ENCODE measurements at regions not wholly inside any gene's neighbourhood (a gene's known extent, or its start where the extent isn't known, plus 50 kb on each side); places are given as distances from the start of the nearest gene placed in this dataset.
A peak's percentile ranks its signal among the peaks of the same experiment; 100 is the strongest.

GRCh38 chrX:151488677-151489076, 74.8 kb upstream of the PASD1 start:
- peaks cover 46 to 52% of the 10 kb centered on the region in 2 experiments for H3K9me3 Mint-ChIP-seq
- no peak overlapping the region for H4K5ac ChIP-seq (ENCODE audit: insufficient read length, low read depth, low read length)
- H3K23ac ChIP-seq (ENCODE audit: insufficient read length, low read depth, low read length), result no peak overlapping the region
- no peaks in the 10 kb centered on the region for H3K23me2 ChIP-seq (ENCODE audit: insufficient read length, low read depth, low read length, poor library complexity, severe bottlenecking)
- H3K14ac ChIP-seq (ENCODE audit: insufficient read depth, low read length), result no peak overlapping the region
- no peak overlapping the region for H3K9ac ChIP-seq (ENCODE audit: extremely low read depth, insufficient read length, low read length)
- no peak overlapping the region for H3K4me2 ChIP-seq (ENCODE audit: insufficient read depth, insufficient read length, low read length)
- H3K4ac ChIP-seq (ENCODE audit: low read depth, low read length), result no peak overlapping the region
- peaks cover 7% of the 10 kb centered on the region for H3K27me3 Mint-ChIP-seq (ENCODE audit: low read depth)
- no peak overlapping the region for H2BK5ac ChIP-seq (ENCODE audit: insufficient read length, low read length)
- no CpG with 5 or more reads among the region's 2 CpGs for WGBS (ENCODE audit: extremely low coverage, insufficient read length, low lambda C conversion rate)
- H3K27ac Mint-ChIP-seq, result peak overlapping the region in 1 of 3 experiments; percentile 5; a peak in 1 of 7 replicates
- no peak overlapping the region for H2BK15ac ChIP-seq (ENCODE audit: low read depth, low read length)
- H4K20me1 ChIP-seq (ENCODE audit: control insufficient read depth, insufficient read depth, insufficient read length), result no peaks in the 10 kb centered on the region
- H4K8ac ChIP-seq (replicated peaks; ENCODE audit: insufficient read length, low read depth, low read length), result no peak overlapping the region
- no peak overlapping the region for H3K4me3 Mint-ChIP-seq
- no peak overlapping the region for H2BK120ac ChIP-seq (ENCODE audit: low read depth, low read length, poor library complexity, severe bottlenecking)
- H2AFZ ChIP-seq (ENCODE audit: low read length), result no peak overlapping the region
- no peak overlapping the region for H3K18ac ChIP-seq (ENCODE audit: insufficient read length, low read depth, low read length)
- peak; percentile 39 for DNase-seq
- H3K79me2 ChIP-seq (ENCODE audit: insufficient read depth, low read length), result no peaks in the 10 kb centered on the region
- H4K91ac ChIP-seq (ENCODE audit: insufficient read length, low read depth, low read length), result no peak overlapping the region
- no peak overlapping the region for H2BK20ac ChIP-seq (ENCODE audit: low read depth, low read length, poor library complexity, severe bottlenecking)
- no peaks in the 10 kb centered on the region for H3K27me3 ChIP-seq (ENCODE audit: insufficient read depth, low read length)
- no peaks in the 10 kb centered on the region for H3K4me1 Mint-ChIP-seq
- TF ChIP-seq, protein P1, sequence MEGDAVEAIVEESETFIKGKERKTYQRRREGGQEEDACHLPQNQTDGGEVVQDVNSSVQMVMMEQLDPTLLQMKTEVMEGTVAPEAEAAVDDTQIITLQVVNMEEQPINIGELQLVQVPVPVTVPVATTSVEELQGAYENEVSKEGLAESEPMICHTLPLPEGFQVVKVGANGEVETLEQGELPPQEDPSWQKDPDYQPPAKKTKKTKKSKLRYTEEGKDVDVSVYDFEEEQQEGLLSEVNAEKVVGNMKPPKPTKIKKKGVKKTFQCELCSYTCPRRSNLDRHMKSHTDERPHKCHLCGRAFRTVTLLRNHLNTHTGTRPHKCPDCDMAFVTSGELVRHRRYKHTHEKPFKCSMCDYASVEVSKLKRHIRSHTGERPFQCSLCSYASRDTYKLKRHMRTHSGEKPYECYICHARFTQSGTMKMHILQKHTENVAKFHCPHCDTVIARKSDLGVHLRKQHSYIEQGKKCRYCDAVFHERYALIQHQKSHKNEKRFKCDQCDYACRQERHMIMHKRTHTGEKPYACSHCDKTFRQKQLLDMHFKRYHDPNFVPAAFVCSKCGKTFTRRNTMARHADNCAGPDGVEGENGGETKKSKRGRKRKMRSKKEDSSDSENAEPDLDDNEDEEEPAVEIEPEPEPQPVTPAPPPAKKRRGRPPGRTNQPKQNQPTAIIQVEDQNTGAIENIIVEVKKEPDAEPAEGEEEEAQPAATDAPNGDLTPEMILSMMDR (conservative IDR thresholded peaks at IDR 0.05), result peak; percentile 59
- no peak overlapping the region for H3K27ac ChIP-seq (ENCODE audit: insufficient read length, low read depth, low read length)
- H3K36me3 Mint-ChIP-seq (ENCODE audit: insufficient read depth in 1 of 3, low read depth in 3 of 3), result peaks cover 0 to 2% (median 0%) of the 10 kb centered on the region in 3 experiments; a peak in 1 of 7 replicates
- H3K9me3 ChIP-seq (ENCODE audit: control insufficient read depth, low read depth, low read length), result peaks cover 29% of the 10 kb centered on the region
- H3K56ac ChIP-seq (ENCODE audit: insufficient read length, low read depth, low read length), result no peak overlapping the region
- H3K79me1 ChIP-seq (ENCODE audit: insufficient read depth, low read depth, low read length, poor library complexity, severe bottlenecking), result no peaks in the 10 kb centered on the region
- H3K4me1 ChIP-seq (ENCODE audit: insufficient read depth, low read length), result no peaks in the 10 kb centered on the region
- H3T11ph ChIP-seq (ENCODE audit: low read length), result no peak overlapping the region
- no peak overlapping the region for H2BK12ac ChIP-seq (ENCODE audit: insufficient read length, low read depth, low read length)
- H2AK5ac ChIP-seq (ENCODE audit: insufficient read length, low read length), result no peak overlapping the region
